ENCODE measurements at regions not wholly inside any gene's neighbourhood (a gene's known extent, or its start where the extent isn't known, plus 50 kb on each side); places are given as distances from the start of the nearest gene placed in this dataset.

GRCh38 chr5:74185599-74185998, 454.9 kb downstream of the ENC1 start:
- Histone ChIP-seq H3K79me2 (ENCODE audit: control insufficient read depth, insufficient read depth, low read length) (no peaks in the 10 kb centered on the region), H3K36me3 (ENCODE audit: control insufficient read depth in 2 of 2, extremely low read depth in 1 of 2, insufficient read depth in 2 of 2, low read length in 2 of 2) (no peaks in the 10 kb centered on the region), H3K4me3 (replicated peaks in 1 of 3; ENCODE audit: insufficient read depth in 1 of 3, low read depth in 1 of 3, low read length in 3 of 3) (no peak overlapping the region), H3K27ac (ENCODE audit: insufficient read depth, low read depth, low read length) (no peak overlapping the region), H3K9me1 (replicated peaks; ENCODE audit: control insufficient read depth, extremely low read depth, insufficient read depth, low read length) (no peaks in the 10 kb centered on the region), H3K4me1 (ENCODE audit: control insufficient read depth, extremely low read depth, insufficient read depth, low read length) (no peaks in the 10 kb centered on the region), H4K20me1 (replicated peaks; ENCODE audit: control insufficient read depth, extremely low read depth, insufficient read depth, low read length) (no peaks in the 10 kb centered on the region), H3K9ac (replicated peaks; ENCODE audit: extremely low read depth, insufficient read depth, low read length) (no peak overlapping the region), H3K4me2 (ENCODE audit: insufficient read depth, low read length) (no peak overlapping the region), H3K9me3 (replicated peaks; ENCODE audit: control insufficient read depth, insufficient read depth, low read length) (no peaks in the 10 kb centered on the region), H3K27me3 (ENCODE audit: control insufficient read depth in 2 of 2, insufficient read depth in 2 of 2, low read length in 2 of 2) (peaks cover 0 to 4% of the 10 kb centered on the region in 2 experiments), H2AFZ (ENCODE audit: low read depth, low read length) (no peak overlapping the region)
- ChIA-PET CTCF (interaction anchor here (1.2 kb wide), 1 partner anchor 11 kb away, joined by 3 read pairs; no protein-coding TSS in a partner anchor), POLR2A (no interaction called here)
- no TSS peak for BruUV-seq (replicated peaks)
- DNase-seq (ENCODE audit: low read depth, low spot score) (no peak), FAIRE-seq (no peak)
- no peak for TF ChIP-seq GATA2 (IDR thresholded peaks at IDR 0.05; ENCODE audit: insufficient read depth, insufficient read length, low read depth, low read length)
- TF ChIP-seq POLR2AphosphoS5 (IDR thresholded peaks at IDR 0.05; ENCODE audit: insufficient read depth, low read depth, low read length) = no peak
- TF ChIP-seq POLR2A (IDR thresholded peaks at IDR 0.05; ENCODE audit: low read depth, low read length) = no peak
- no peak for TF ChIP-seq MAX (IDR thresholded peaks at IDR 0.05; ENCODE audit: insufficient read depth, insufficient read length)
- TF ChIP-seq FOS (IDR thresholded peaks at IDR 0.05; ENCODE audit: borderline replicate concordance, insufficient read depth, low read length) = no peak
- no peak for TF ChIP-seq CTCF (IDR thresholded peaks at IDR 0.05; ENCODE audit: extremely low read depth in 1 of 2, insufficient read depth in 1 of 2, low read depth in 1 of 2, low read length in 2 of 2)
- TF ChIP-seq JUN (IDR thresholded peaks at IDR 0.05; ENCODE audit: borderline replicate concordance, insufficient read depth, insufficient read length, low read depth) = no peak
- TF ChIP-seq EZH2 (IDR thresholded peaks at IDR 0.05; ENCODE audit: borderline replicate concordance, low read depth, low read length, severe bottlenecking) = no peak
- TF ChIP-seq MYC (IDR thresholded peaks at IDR 0.05; ENCODE audit: low read depth, low read length) = no peak
- dilution Hi-C loops (cut with MboI; ENCODE audit: extremely low pct_ligation_motif_present, low sequenced_read_pairs) (no loop called here), intact Hi-C loops (cut with micrococcal nuclease) (no loop called here)

Data from endothelial cell of umbilical vein (primary cell).